Activated CD4-positive, alpha-beta memory T cell treated with anti-CD3 and anti-CD28 coated beads for 36 hours (primary cell): ENCODE measurements at regions not wholly inside any gene's neighbourhood (a gene's known extent, or its start where the extent isn't known, plus 50 kb on each side); places are given as distances from the start of the nearest gene placed in this dataset.

Source experiments
- CTCF ChIA-PET: fragments of 350-600 bp; sonication (Branson Sonifier 250); formaldehyde crosslinking; loops from one replicate; lab custom pipeline; 2021; ENCODE audit warnings: antibody characterized with exemption, inconsistent platforms; lab: Charles Lee
- POLR2A ChIA-PET: fragments of 350-600 bp; sonication (Branson Sonifier 250); formaldehyde crosslinking; loops from one replicate; lab custom pipeline; 2021; ENCODE audit warnings: antibody characterized with exemption; lab: Charles Lee
- DNase-seq: peaks from one replicate; pipeline ENCODE4 v3.0.0-alpha.2; 2020
- H3K27ac Mint-ChIP-seq: one replicate; pipeline ENCODE4 v1.8.0; 2021; ENCODE audit warnings: mixed read lengths
- H3K27me3 Mint-ChIP-seq: one replicate; pipeline ENCODE4 v1.8.0; 2021; ENCODE audit warnings: mixed read lengths
- H3K36me3 Mint-ChIP-seq: one replicate; pipeline ENCODE4 v1.8.0; 2021; ENCODE audit warnings: mixed read lengths
- H3K4me1 Mint-ChIP-seq: one replicate; pipeline ENCODE4 v1.8.0; 2021; ENCODE audit warnings: low read depth, mixed read lengths
- H3K4me3 Mint-ChIP-seq: one replicate; pipeline ENCODE4 v1.8.0; 2021; ENCODE audit warnings: mild to moderate bottlenecking, mixed read lengths
- H3K9me3 Mint-ChIP-seq: one replicate; pipeline ENCODE4 v1.8.0; 2021; ENCODE audit warnings: mixed read lengths
- intact Hi-C: fragments of 100-400 bp; cut with micrococcal nuclease; formaldehyde crosslinking; loops from one replicate; pipeline ENCODE4 v1.15.1; 2023

DNA sequence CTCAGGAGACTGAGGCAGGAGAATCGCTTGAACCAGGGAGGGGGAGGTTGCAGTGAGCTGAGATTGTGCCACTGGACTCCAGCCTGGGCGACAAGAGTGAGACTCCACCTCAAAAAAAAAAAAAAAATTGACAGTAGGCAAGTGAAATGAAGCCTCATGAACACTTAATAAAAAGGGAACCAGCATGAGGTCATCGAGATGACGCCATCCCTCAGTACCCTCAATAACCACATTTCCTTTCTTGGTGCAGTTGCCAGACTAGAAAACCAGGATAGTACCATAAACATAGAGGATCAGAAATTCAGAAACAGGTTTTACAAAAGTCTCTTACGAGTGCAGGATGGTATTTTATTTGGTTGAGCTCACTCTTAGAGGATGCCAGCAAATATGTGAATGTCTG lies 584.1 kb downstream of the MAFB start:
- Mint-ChIP-seq H3K27ac (no peak overlapping the region), H3K9me3 (no peaks in the 10 kb centered on the region), H3K4me3 (no peak overlapping the region), H3K36me3 (no peaks in the 10 kb centered on the region), H3K27me3 (peaks cover 2% of the 10 kb centered on the region), H3K4me1 (no peaks in the 10 kb centered on the region)
- no peak for DNase-seq
- ChIA-PET CTCF (no interaction called here), POLR2A (no interaction called here)
- intact Hi-C loops: no loop called here

DNA sequence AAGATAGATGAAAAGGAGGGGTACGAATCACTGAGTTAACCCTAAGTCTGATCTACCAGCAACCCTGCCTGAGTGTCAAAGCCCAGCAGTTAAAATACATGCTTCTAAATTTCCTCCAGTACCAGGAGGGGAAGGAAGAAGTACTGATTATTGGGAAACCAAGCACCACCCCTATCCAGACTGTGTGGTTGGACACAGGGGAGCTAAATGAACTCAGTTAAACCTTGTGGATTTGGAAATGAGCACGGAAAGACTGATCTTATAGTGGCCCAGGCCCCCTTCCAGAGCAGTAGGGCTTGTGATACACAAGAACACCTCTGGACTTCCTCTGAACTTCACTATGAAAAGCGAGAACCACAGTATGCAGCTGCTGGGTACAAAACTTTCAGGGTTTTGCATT lies 585.6 kb downstream of the MAFB start:
- intact Hi-C loops: no loop called here
- ChIA-PET POLR2A (no interaction called here), CTCF (no interaction called here)
- no peak overlapping the region for H3K4me3 Mint-ChIP-seq
- no peak for DNase-seq
- H3K36me3 Mint-ChIP-seq: no peaks in the 10 kb centered on the region
- H3K4me1 Mint-ChIP-seq: no peaks in the 10 kb centered on the region
- peaks cover 2% of the 10 kb centered on the region for H3K27me3 Mint-ChIP-seq
- no peak overlapping the region for H3K27ac Mint-ChIP-seq
- no peaks in the 10 kb centered on the region for H3K9me3 Mint-ChIP-seq

DNA sequence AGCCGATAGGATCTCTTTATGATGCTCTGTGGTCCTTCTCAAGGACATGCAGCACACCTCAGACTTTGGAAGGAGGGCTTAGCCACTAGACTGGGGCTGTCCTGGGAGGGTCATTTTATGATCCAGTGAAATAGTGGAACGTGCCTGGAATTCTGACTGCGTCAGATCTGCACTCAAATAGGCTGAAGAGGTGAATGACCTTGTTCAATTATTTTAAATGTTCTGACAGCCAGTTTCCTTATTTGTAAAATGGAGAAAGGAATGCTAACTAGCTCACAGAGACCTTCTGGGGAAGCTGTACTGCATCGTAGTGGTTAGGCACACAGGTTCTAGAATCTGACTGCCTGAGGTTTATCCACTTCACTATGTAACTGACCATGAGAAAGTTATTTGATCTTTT lies 587.5 kb downstream of the MAFB start:
- intact Hi-C loops: no loop called here
- no peaks in the 10 kb centered on the region for H3K4me1 Mint-ChIP-seq
- ChIA-PET POLR2A (no interaction called here), CTCF (no interaction called here)
- no peak for DNase-seq
- H3K27ac Mint-ChIP-seq: no peak overlapping the region
- H3K4me3 Mint-ChIP-seq: no peak overlapping the region
- H3K9me3 Mint-ChIP-seq: no peaks in the 10 kb centered on the region
- H3K27me3 Mint-ChIP-seq: peaks cover 2% of the 10 kb centered on the region
- H3K36me3 Mint-ChIP-seq: no peaks in the 10 kb centered on the region

DNA sequence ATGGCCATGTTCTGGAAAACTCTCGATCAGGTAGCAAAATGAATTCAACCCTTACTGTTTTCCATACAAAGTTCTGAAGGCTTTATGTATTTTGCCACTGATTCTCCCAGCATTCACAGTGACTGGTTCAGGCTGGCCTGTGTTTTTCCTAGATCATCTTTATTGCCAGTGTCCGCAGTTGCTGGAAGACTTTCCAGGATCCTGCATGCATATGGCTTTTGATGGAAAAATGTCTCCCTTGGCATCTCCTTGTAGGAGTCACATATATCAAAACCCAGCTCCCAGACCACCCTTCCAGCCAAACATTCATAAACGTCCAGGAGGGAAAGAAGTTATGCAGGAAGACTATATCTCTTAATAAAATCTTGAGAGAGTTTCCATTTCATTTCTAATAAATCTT lies 588.8 kb downstream of the MAFB start:
- H3K27me3 Mint-ChIP-seq: peaks cover 2% of the 10 kb centered on the region
- H3K27ac Mint-ChIP-seq: no peak overlapping the region
- no peak overlapping the region for H3K4me3 Mint-ChIP-seq
- ChIA-PET POLR2A (no interaction called here), CTCF (no interaction called here)
- no peaks in the 10 kb centered on the region for H3K9me3 Mint-ChIP-seq
- H3K36me3 Mint-ChIP-seq: no peaks in the 10 kb centered on the region
- no peaks in the 10 kb centered on the region for H3K4me1 Mint-ChIP-seq
- no peak for DNase-seq
- intact Hi-C loops: no loop called here

DNA sequence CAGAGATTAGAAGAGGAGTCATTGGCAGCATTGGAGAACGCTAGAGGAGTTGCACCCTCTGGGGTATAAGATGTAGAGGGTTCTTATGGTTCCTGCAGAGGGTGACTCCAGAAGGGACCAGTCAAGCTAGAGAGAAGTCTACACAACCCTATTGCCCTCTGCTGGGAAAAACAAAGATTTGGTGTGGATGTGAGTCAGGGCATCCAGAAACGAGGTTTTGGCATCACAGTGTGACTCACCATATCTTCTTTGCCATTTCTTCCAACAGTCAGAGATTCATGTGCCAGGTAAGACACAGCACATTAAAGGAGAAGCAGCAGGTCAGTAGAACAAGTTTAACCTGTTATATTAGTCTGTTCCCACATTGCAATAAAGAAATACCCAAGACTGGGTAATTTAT lies 598.8 kb downstream of the MAFB start:
- peaks cover 14% of the 10 kb centered on the region for H3K9me3 Mint-ChIP-seq
- no peaks in the 10 kb centered on the region for H3K27me3 Mint-ChIP-seq
- ChIA-PET CTCF (no interaction called here), POLR2A (no interaction called here)
- H3K4me1 Mint-ChIP-seq: no peaks in the 10 kb centered on the region
- no peak overlapping the region for H3K27ac Mint-ChIP-seq
- DNase-seq: no peak
- H3K4me3 Mint-ChIP-seq: no peak overlapping the region
- intact Hi-C loops: no loop called here
- H3K36me3 Mint-ChIP-seq: no peaks in the 10 kb centered on the region

DNA sequence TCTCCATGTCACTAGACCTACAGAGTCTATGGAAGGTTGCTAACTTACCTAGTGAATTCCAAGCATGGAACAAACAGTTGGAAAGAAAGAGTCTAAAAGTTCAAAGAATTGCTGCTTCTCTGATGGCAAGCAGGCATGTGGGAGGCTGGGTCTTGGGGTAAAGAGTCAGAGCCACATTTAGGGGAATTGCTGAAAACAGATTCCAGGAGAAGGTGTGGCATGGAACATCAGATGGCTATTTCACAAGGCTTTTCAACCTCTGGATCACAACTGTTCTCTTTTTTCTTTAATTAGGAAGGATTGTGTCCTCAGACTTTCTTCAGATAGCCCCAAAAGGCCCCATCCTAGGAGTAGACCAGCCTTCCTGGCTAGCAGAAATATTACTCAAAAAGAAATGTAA lies 601.5 kb downstream of the MAFB start:
- Mint-ChIP-seq H3K4me3 (no peak overlapping the region), H3K27ac (no peak overlapping the region), H3K9me3 (peaks cover 12% of the 10 kb centered on the region), H3K27me3 (no peaks in the 10 kb centered on the region), H3K4me1 (no peaks in the 10 kb centered on the region), H3K36me3 (no peaks in the 10 kb centered on the region)
- intact Hi-C loops: no loop called here
- DNase-seq: no peak
- ChIA-PET POLR2A (no interaction called here), CTCF (no interaction called here)

DNA sequence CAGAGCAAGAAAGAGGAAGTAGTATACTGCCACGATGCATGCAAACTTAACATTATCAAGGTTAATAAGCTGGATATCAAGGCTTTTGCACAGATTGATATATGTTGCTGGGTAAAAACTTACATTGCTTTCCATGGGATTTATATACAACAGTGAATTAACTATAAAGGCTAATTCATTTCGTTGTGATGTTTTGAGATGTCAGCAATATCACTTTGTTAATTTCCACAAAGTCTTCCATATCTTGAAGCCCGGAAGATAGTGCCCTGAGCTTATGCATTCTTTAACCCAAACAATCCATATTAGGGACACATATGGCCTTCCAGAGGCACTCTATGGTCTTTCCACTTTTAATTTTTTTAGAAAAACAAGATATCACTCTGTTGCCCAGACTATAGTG lies 603.5 kb downstream of the MAFB start:
- Mint-ChIP-seq H3K4me1 (no peaks in the 10 kb centered on the region), H3K4me3 (no peak overlapping the region), H3K27me3 (no peaks in the 10 kb centered on the region), H3K36me3 (no peaks in the 10 kb centered on the region), H3K9me3 (peaks cover under 1% of the 10 kb centered on the region), H3K27ac (no peak overlapping the region)
- DNase-seq: no peak
- CTCF ChIA-PET: no interaction called here
- intact Hi-C loops: no loop called here
- POLR2A ChIA-PET: no interaction called here

DNA sequence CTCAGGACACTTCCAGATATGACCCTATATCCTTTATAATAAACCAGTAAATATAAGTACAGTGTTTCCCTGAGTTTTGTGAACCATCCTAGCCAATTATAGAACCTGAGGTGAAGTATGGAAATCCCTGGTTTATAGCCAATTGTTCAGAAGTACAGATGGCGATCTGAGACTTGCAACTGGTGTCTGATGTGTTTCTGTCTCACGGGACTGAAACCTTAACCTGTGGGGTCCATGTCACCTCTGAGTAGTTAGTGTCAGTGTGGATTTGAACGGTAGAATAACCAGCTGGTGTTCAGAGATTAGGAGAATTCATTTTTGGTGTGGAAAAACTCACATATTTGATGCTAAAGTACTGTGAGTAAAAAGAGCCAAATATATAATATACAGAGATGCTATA lies 606.6 kb downstream of the MAFB start:
- H3K4me3 Mint-ChIP-seq: no peak overlapping the region
- no peaks in the 10 kb centered on the region for H3K36me3 Mint-ChIP-seq
- no peaks in the 10 kb centered on the region for H3K9me3 Mint-ChIP-seq
- H3K27me3 Mint-ChIP-seq: no peaks in the 10 kb centered on the region
- no peak for DNase-seq
- intact Hi-C loops: no loop called here
- H3K27ac Mint-ChIP-seq: no peak overlapping the region
- H3K4me1 Mint-ChIP-seq: no peaks in the 10 kb centered on the region
- POLR2A ChIA-PET: no interaction called here
- CTCF ChIA-PET: no interaction called here

DNA sequence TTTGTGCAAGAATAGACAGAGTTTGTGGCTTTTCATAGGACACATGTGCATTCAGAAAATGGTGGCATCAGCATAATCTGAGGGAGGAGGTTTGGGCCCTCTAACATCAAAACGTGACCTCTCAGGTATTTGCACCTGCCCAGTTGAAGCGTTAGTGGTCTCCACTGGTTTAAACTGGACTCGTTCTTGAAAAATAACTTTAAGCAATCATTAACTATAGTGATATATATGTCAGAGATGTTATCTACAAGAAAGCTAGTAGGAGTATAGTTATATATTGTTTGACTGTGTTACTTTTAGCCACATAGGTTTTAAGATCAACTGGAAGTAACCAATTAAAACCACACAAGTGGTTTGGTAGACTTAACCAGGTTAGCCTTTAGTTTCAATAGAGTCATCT lies 607.4 kb downstream of the MAFB start:
- Mint-ChIP-seq H3K4me3 (no peak overlapping the region), H3K27me3 (no peaks in the 10 kb centered on the region), H3K27ac (no peak overlapping the region), H3K4me1 (no peaks in the 10 kb centered on the region), H3K9me3 (no peaks in the 10 kb centered on the region), H3K36me3 (no peaks in the 10 kb centered on the region)
- intact Hi-C loops: no loop called here
- no peak for DNase-seq
- ChIA-PET CTCF (no interaction called here), POLR2A (no interaction called here)

DNA sequence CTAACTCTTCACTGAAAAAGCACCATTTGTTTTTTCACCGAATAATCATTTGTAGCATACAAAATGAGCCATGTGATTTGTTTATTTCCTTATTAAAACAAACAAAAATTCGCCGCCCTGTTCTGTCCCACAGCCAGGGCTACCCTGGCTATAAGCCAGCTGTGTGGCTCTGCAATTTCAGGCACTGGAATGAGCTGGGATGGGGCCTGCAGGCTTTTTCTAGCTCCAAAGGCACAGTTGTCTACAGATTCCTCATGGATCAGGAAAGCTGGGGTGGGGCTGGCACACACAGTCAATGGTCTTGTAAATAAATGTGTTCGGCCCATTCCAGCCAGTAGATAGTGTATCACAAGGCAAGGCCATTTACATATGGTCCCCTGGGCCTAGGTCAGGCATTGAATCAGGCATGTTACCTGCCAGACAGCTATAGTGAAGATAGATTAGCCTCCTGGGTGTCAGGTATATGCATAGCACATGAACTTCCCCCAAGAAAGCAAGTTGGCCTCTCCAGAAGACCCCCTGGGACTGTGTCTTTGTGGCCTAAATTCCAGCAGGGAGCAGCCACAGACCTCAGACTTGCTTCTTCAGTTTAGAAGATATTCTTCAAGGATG lies 608.9 kb downstream of the MAFB start:
- ChIA-PET POLR2A (no interaction called here), CTCF (no interaction called here)
- H3K27ac Mint-ChIP-seq: no peak overlapping the region
- no peaks in the 10 kb centered on the region for H3K4me1 Mint-ChIP-seq
- H3K27me3 Mint-ChIP-seq: no peaks in the 10 kb centered on the region
- H3K9me3 Mint-ChIP-seq: no peaks in the 10 kb centered on the region
- no peak for DNase-seq
- H3K4me3 Mint-ChIP-seq: no peak overlapping the region
- intact Hi-C loops: no loop called here
- H3K36me3 Mint-ChIP-seq: no peaks in the 10 kb centered on the region

DNA sequence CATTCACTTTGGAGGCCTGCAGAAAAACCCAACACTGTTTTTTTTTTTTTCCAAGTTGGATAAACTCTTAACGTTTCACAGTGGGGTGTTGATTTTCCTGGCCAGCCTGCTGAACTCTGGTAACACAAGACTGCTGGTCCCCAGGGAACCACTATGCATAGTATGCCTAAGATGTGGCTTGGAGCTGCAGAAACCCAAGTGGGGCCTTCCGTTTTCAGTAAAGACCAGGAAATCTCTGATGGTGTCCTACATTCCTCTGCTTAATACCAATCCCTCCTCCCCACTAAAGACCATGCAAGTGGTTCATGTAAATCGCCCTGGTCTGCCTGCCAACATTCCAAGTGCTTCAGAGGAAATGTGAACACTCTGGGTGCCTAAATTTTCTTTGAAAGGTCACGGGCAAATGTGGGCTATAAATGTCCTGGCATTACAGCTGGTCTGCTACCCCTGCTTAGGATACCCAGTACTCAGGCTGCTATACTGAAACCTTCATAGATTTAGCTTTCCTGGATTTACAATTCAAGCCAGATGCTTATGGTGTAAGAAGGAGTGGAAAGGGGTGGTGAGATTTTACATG lies 615.4 kb downstream of the MAFB start:
- Mint-ChIP-seq H3K4me3 (no peak overlapping the region), H3K4me1 (no peaks in the 10 kb centered on the region), H3K27ac (no peak overlapping the region), H3K36me3 (no peaks in the 10 kb centered on the region), H3K27me3 (no peaks in the 10 kb centered on the region), H3K9me3 (no peaks in the 10 kb centered on the region)
- intact Hi-C loops: no loop called here
- no peak for DNase-seq
- ChIA-PET POLR2A (no interaction called here), CTCF (no interaction called here)

DNA sequence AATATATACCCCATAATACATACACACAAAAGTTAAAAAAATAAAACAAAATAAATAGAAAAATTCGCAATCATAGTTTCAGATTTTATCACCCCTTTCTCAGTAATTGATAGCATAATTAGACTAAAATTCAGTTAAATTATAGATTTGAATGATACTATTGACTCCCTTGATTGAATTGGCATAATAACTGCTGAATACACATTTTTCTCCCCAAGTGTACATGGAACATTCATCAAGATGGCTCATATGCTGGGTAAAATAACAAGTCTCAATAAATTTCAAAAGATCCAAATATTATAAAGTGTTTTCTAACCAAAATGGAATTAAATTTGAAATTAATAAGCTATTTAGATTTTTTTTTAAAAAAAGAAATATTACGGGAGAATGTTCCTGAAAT lies 616.1 kb downstream of the MAFB start:
- POLR2A ChIA-PET: no interaction called here
- H3K9me3 Mint-ChIP-seq: peaks cover 3% of the 10 kb centered on the region

DNA sequence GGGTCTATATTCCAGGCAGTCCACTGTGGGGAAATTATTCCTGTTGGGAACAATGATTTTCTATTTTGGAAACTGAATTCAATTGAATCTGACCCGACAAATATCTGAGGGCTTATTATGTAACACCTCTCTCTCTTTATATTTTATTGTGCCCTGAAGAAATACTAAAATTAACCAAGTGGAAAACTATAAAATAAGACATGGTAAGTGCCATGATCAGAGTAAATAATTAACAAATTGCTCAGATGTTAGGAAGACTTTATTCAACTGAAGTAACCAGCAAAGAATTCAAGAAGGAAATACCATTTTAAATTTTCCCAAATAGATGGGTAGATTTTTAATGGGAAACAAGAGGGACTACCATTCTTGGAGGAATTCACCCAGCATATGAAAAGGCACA lies 632.9 kb downstream of the MAFB start:
- intact Hi-C loops: no loop called here
- H3K9me3 Mint-ChIP-seq: peaks cover 3% of the 10 kb centered on the region
- H3K27me3 Mint-ChIP-seq: no peaks in the 10 kb centered on the region
- no peaks in the 10 kb centered on the region for H3K4me1 Mint-ChIP-seq
- no peak overlapping the region for H3K4me3 Mint-ChIP-seq
- DNase-seq: no peak
- H3K27ac Mint-ChIP-seq: no peak overlapping the region
- ChIA-PET POLR2A (no interaction called here), CTCF (no interaction called here)
- no peaks in the 10 kb centered on the region for H3K36me3 Mint-ChIP-seq

More for the DNA sequence above, 616.1 kb downstream of the MAFB start:
- CTCF ChIA-PET: no interaction called here
- no peak overlapping the region for H3K27ac Mint-ChIP-seq
- H3K36me3 Mint-ChIP-seq: no peaks in the 10 kb centered on the region
- intact Hi-C loops: no loop called here
- no peaks in the 10 kb centered on the region for H3K27me3 Mint-ChIP-seq
- DNase-seq: no peak
- no peak overlapping the region for H3K4me3 Mint-ChIP-seq
- no peaks in the 10 kb centered on the region for H3K4me1 Mint-ChIP-seq
